A549 (cell line): ENCODE measurements at regions not wholly inside any gene's neighbourhood (a gene's known extent, or its start where the extent isn't known, plus 50 kb on each side); places are given as distances from the start of the nearest gene placed in this dataset.

Experiments
- ATAC-seq, 2 experiments: fragments of 200-7000 bp in 1 of 2; fragments of >200 bp in 1 of 2; cut with Nextera tagmentation in 1 of 2; cut with Tn5 transposase in 1 of 2; 3 replicates each; pipeline versions ENCODE4 v1.8.0 to v1.9.1; 2018 to 2020; ENCODE audit warnings: mild to moderate bottlenecking in 1 of 2, moderate library complexity in 1 of 2
- CTCF ChIA-PET: fragments of 300-600 bp; sonication (Branson Sonifier 250); formaldehyde crosslinking; extraction: SDS; loops from one replicate; lab custom pipeline; 2021; ENCODE audit warnings: antibody characterized with exemption, inconsistent platforms; lab: Yijun Ruan, JAX
- POLR2A ChIA-PET: fragments of 350-600 bp; formaldehyde crosslinking; extraction: SDS; loops from one replicate; lab custom pipeline; 2021; ENCODE audit warnings: antibody characterized with exemption, inconsistent platforms; lab: Yijun Ruan, JAX
- DNase-seq, 2 experiments: peaks; one replicate each; pipeline versions ENCODE4 v3.0.0 to v3.0.0-alpha.2; 2011 to 2016; ENCODE audit warnings: low read depth in 1 of 2, low spot score in 1 of 2
- FAIRE-seq: peaks from 2 replicates; lab custom pipeline; 2011; peaks lifted over from hg19 to GRCh38; lab: Jason Lieb, UNC
- H3K27ac ChIP-seq, 2 experiments: fragments of >200 bp; sonication (Bioruptor Twin); formaldehyde crosslinking; 3 replicates each; pipeline ENCODE4 v1.5.1; 2016 to 2017
- H3K4me1 ChIP-seq: fragments of >200 bp; sonication (Bioruptor Twin); formaldehyde crosslinking; 3 replicates; pipeline ENCODE4 v1.6.1; 2016
- H3K4me2 ChIP-seq: fragments of >200 bp; sonication (Bioruptor Twin); formaldehyde crosslinking; 3 replicates; pipeline ENCODE4 v1.6.1; 2016
- H3K4me3 ChIP-seq: fragments of >200 bp; sonication (Bioruptor Twin); formaldehyde crosslinking; 3 replicates; pipeline ENCODE4 v1.5.1; 2016
- H3K9me3 ChIP-seq: fragments of >200 bp; sonication (Bioruptor Twin); formaldehyde crosslinking; 3 replicates; pipeline ENCODE4 v1.6.1; 2016
- BCL3 ChIP-seq: fragments of >200 bp; sonication (Bioruptor Twin); formaldehyde crosslinking; IDR thresholded peaks from 3 replicates; pipeline ENCODE4 v1.6.1; 2016
- BHLHE40 ChIP-seq: IDR thresholded peaks from 2 replicates; pipeline ENCODE4 v1.6.1; 2012; ENCODE audit warnings: low read depth, low read length, inconsistent platforms
- CEBPB ChIP-seq, 2 experiments: fragments of >200 bp in 1 of 2; sonication (Bioruptor Twin) in 1 of 2; formaldehyde crosslinking in 1 of 2; IDR thresholded peaks; 2 replicates each; pipeline ENCODE4 v1.6.1; 2012 to 2016
- CHD2 ChIP-seq: fragments of 150-350 bp; IDR thresholded peaks from 2 replicates; pipeline ENCODE4 v1.6.1; 2014; ENCODE audit warnings: low read length; ENCODE audit not compliant: partially characterized antibody
- E2F6 ChIP-seq: IDR thresholded peaks from 2 replicates; pipeline ENCODE4 v1.6.1; 2012; ENCODE audit warnings: low read depth, borderline replicate concordance
- ELK1 ChIP-seq: fragments of 150-350 bp; IDR thresholded peaks from 2 replicates; pipeline ENCODE4 v1.6.1; 2014; ENCODE audit warnings: low read depth, mild to moderate bottlenecking, low read length
- EP300 ChIP-seq, 2 experiments: fragments of >200 bp; sonication (Bioruptor Twin); formaldehyde crosslinking; IDR thresholded peaks; 2 replicates in 1 of 2; 3 replicates in 1 of 2; pipeline ENCODE4 v1.6.1; 2016 to 2017
- FOSL2 ChIP-seq, 2 experiments: fragments of 450-650 bp in 1 of 2; fragments of >200 bp in 1 of 2; sonication (Bioruptor Twin) in 1 of 2; formaldehyde crosslinking; IDR thresholded peaks; 2 replicates each; pipeline versions ENCODE4 v1.5.0 to v1.6.1; 2016 to 2020; ENCODE audit warnings: mild to moderate bottlenecking in 1 of 2, moderate library complexity in 1 of 2
- FOXS1 ChIP-seq: fragments of 250-450 bp; sonication (Bioruptor Pico); IDR thresholded peaks from 2 replicates; pipeline ENCODE4 v1.5.0; 2020; ENCODE audit warnings: mild to moderate bottlenecking, moderate library complexity
- GATA3 ChIP-seq: IDR thresholded peaks from 2 replicates; pipeline ENCODE4 v1.6.1; 2012; ENCODE audit warnings: borderline replicate concordance
- HDAC2 ChIP-seq: fragments of 200-600 bp; sonication (generic); IDR thresholded peaks from 2 replicates; pipeline ENCODE4 v1.6.1; 2016
- HES2 ChIP-seq: fragments of >200 bp; sonication (Bioruptor Twin); formaldehyde crosslinking; IDR thresholded peaks from 2 replicates; pipeline ENCODE4 v1.6.1; 2016
- JUN ChIP-seq, 2 experiments: fragments of >200 bp; sonication (Bioruptor Twin); formaldehyde crosslinking; IDR thresholded peaks; 2 replicates in 1 of 2; 3 replicates in 1 of 2; pipeline ENCODE4 v1.6.1; 2016 to 2017
- JUNB ChIP-seq: fragments of >200 bp; sonication (Bioruptor Twin); formaldehyde crosslinking; IDR thresholded peaks from 2 replicates; pipeline ENCODE4 v1.6.1; 2016
- MAFK ChIP-seq: fragments of 450-650 bp; IDR thresholded peaks from 2 replicates; pipeline ENCODE4 v1.6.1; 2014; ENCODE audit not compliant: partially characterized antibody
- PBX3 ChIP-seq: IDR thresholded peaks from 2 replicates; pipeline ENCODE4 v1.6.1; 2012
- RAD21 ChIP-seq, 2 experiments: fragments of >200 bp in 1 of 2; sonication (Bioruptor Twin) in 1 of 2; formaldehyde crosslinking in 1 of 2; IDR thresholded peaks in 1 of 2; conservative IDR thresholded peaks in 1 of 2; 2 replicates in 1 of 2; 3 replicates in 1 of 2; pipeline ENCODE4 v1.6.1; 2012 to 2018; ENCODE audit warnings: inconsistent platforms in 1 of 2
- REST ChIP-seq: fragments of 200-600 bp; sonication (generic); IDR thresholded peaks from 2 replicates; pipeline ENCODE4 v1.6.1; 2016; ENCODE audit warnings: antibody characterized with exemption, mild to moderate bottlenecking, moderate library complexity
- RFX5 ChIP-seq: fragments of 450-650 bp; IDR thresholded peaks from 2 replicates; pipeline ENCODE4 v1.7.1; 2014; ENCODE audit warnings: antibody characterized with exemption, mild to moderate bottlenecking, moderate library complexity
- RNF2 ChIP-seq: fragments of 200-600 bp; sonication (generic); IDR thresholded peaks from 2 replicates; pipeline ENCODE4 v1.6.1; 2016; ENCODE audit warnings: low read depth, mild to moderate bottlenecking, antibody characterized with exemption, moderate library complexity, borderline replicate concordance
- SMC3 ChIP-seq: fragments of >200 bp; sonication (Bioruptor Twin); formaldehyde crosslinking; IDR thresholded peaks from 3 replicates; pipeline ENCODE4 v1.6.1; 2018; ENCODE audit warnings: inconsistent platforms
- SREBF2 ChIP-seq: fragments of 450-650 bp; IDR thresholded peaks from 2 replicates; pipeline ENCODE4 v1.6.1; 2014; ENCODE audit warnings: mild to moderate bottlenecking, moderate library complexity
- TFCP2L1 ChIP-seq: fragments of 250-450 bp; sonication (Bioruptor Pico); IDR thresholded peaks from 2 replicates; pipeline ENCODE4 v1.5.0; 2021; ENCODE audit warnings: mild to moderate bottlenecking
- ZC3H11A ChIP-seq: fragments of 450-650 bp; IDR thresholded peaks from 2 replicates; pipeline ENCODE4 v1.6.1; 2014; ENCODE audit warnings: antibody characterized with exemption, mild to moderate bottlenecking
- ZNF302 ChIP-seq: fragments of 250-450 bp; sonication (Bioruptor Pico); IDR thresholded peaks from 2 replicates; pipeline ENCODE4 v1.9.0; 2021; ENCODE audit warnings: inconsistent platforms, mild to moderate bottlenecking, moderate library complexity
- WGBS: methylation state at CpG from one replicate; pipeline ENCODE4 v1.1.6; 2017; ENCODE audit errors: missing lambda C conversion rate; 5-methylcytosine and 5-hydroxymethylcytosine counted together

GRCh38 chr12:116404247-116404646 is 126.8 kb upstream of the MED13L start:
- ATAC-seq (no peak), FAIRE-seq (no peak), DNase-seq (no peak)
- H3K4me2 ChIP-seq = no peak overlapping the region
- peak overlapping the region in 1 of 2 experiments; percentile 84; a peak in 3 of 6 replicates for H3K27ac ChIP-seq
- POLR2A ChIA-PET = no interaction called here
- TF ChIP-seq MAFK (no peak), ZNF302 (CRISPR knock-in tag) (no peak), GATA3 (no peak), ZC3H11A (no peak), RFX5 (no peak), CHD2 (no peak), FOXS1 (CRISPR knock-in tag) (no peak), ELK1 (no peak), PBX3 (no peak), JUN (IDR thresholded peaks at IDR 0.05) (no peak), RNF2 (no peak)
- peaks cover 35% of the 10 kb centered on the region for H3K4me1 ChIP-seq
- WGBS = 91% methylated on average over 14 of the region's 14 CpGs
- H3K9me3 ChIP-seq = peaks cover 7% of the 10 kb centered on the region; the same call in 1 of the 3 replicates
- H3K4me3 ChIP-seq = no peak overlapping the region
- CTCF ChIA-PET = interaction anchor here (1.2 to 2.1 kb wide), 3 partner anchors 11 to 19 kb away, joined by 4 to 5 read pairs (median 4); no protein-coding TSS in a partner anchor

GRCh38 chr12:116404913-116405611 is 127.6 kb upstream of the MED13L start:
- no peak for FAIRE-seq
- Histone ChIP-seq H3K9me3 (no peaks in the 10 kb centered on the region), H3K4me3 (no peak overlapping the region), H3K27ac (peak overlapping the region; percentile 71 to 84), H3K4me1 (peaks cover 35% of the 10 kb centered on the region), H3K4me2 (peak overlapping the region; percentile 58; the same call in 2 of the 3 replicates)
- WGBS = 75% methylated on average over 6 of the region's 6 CpGs
- CTCF ChIA-PET = interaction anchor here (1.1 to 2.2 kb wide), 3 partner anchors 20 to 24 kb away, joined by 3 to 8 read pairs (median 3); no protein-coding TSS in a partner anchor
- DNase-seq = no peak
- 0 out of 4 replicates have a peak, but pooled peaks of 1 of the 2 experiments have one; percentile 16 for TF ChIP-seq CEBPB (IDR thresholded peaks at IDR 0.05)
- TF ChIP-seq RAD21 (conservative IDR thresholded peaks at IDR 0.05 in 1 of 2, IDR thresholded peaks at IDR 0.05 in 1 of 2) = no peak
- no peak for ATAC-seq
- POLR2A ChIA-PET = no interaction called here

GRCh38 chr12:116406529-116406928 is 129.0 kb upstream of the MED13L start:
- 16% methylated on average over 3 of the region's 3 CpGs for WGBS
- CTCF ChIA-PET = interaction anchor here (0.6 to 2.5 kb wide), 6 partner anchors 13 to 302 kb away, joined by 3 to 8 read pairs (median 6); no protein-coding TSS in a partner anchor
- Histone ChIP-seq H3K9me3 (no peaks in the 10 kb centered on the region), H3K27ac (peak overlapping the region; percentile 71 to 84), H3K4me1 (peaks cover 41% of the 10 kb centered on the region), H3K4me2 (peak overlapping the region; percentile 58), H3K4me3 (no peak overlapping the region)
- peak; percentile 13 for FAIRE-seq
- ATAC-seq = peak; percentile 91 to 98
- peak; percentile 90 to 95 for DNase-seq
- POLR2A ChIA-PET = interaction anchor here (1.0 kb wide), 1 partner anchor 25 kb away, joined by 5 read pairs; no protein-coding TSS in a partner anchor
- TF ChIP-seq SREBF2 (no peak), E2F6 (no peak), HDAC2 (no peak), HES2 (peak; percentile 96), EP300 (IDR thresholded peaks at IDR 0.05) (peak; percentile 53 to 65; a peak in 3 of 5 replicates), TFCP2L1 (no peak), FOSL2 (IDR thresholded peaks at IDR 0.05) (peak; percentile 41; the same call in 1 of the 2 replicates), FOSL2 (CRISPR knock-in tag; IDR thresholded peaks at IDR 0.05) (peak; percentile 90), JUNB (peak; percentile 75), BHLHE40 (no peak), RNF2 (no peak), REST (no peak), BCL3 (peak; percentile 71; the same call in 1 of the 3 replicates), GATA3 (peak; percentile 89), SMC3 (peak; percentile 78)
